Fibroblast of gingiva (primary cell): ENCODE measurements at regions not wholly inside any gene's neighbourhood (a gene's known extent, or its start where the extent isn't known, plus 50 kb on each side); places are given as distances from the start of the nearest gene placed in this dataset.

Experiments
- DNase-seq: peaks from one replicate; pipeline ENCODE4 v3.0.0-alpha.2; 2011; ENCODE audit warnings: low read depth

DNA sequence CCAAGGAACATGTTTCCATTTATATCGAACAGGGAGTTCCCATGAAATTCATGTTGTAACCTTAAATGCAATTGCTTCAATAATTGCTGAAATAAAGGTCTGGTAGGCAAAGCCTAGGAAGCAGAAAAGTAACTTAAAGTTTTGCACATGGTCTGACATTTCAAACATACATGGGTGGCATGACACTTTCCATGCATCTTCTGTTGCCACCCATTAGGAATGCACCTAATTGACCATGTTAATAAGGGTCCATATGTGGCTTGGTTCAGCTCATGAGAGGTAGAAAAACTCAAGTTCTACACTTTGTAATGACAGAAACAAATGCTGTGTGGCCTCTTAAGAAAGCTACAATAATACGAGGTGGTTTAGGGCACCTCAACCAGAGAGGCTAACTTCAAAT is 72.0 kb upstream of the GORAB start:
- no peak for DNase-seq

DNA sequence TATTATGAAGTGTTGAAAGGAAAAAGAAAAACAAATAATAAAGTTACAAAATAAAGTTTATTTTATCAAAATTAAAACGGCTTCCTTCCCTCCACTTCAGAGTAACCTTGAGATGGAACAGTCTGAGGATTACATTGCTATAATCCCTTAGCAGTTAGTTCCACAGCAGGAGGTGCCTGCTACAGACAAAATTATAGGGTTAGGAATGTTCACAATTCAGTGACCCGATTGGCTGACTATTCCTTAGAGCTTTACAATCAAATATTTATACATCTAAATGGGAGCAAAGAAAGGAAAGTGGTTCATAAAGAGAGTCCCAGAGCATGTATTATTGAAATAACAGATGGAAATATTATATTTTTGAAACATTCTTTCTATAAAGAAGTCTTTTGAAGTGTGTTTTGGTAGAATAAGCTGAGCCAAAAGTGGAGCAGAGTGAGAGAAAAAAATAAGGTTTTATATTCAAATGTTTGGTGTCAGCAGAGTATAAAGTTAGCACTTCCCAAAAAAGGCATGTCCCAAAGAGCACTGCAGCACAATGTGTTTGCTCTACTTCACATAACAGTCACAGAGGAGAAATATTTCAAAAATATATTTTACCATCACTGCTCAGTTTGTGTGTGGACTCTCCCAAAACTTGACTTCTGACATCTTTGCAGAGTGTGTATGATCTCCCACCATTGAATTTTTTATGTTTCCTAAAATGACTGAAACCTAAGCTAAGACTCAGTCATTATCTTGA is 71.4 kb upstream of the GORAB start:
- DNase-seq, result no peak

DNA sequence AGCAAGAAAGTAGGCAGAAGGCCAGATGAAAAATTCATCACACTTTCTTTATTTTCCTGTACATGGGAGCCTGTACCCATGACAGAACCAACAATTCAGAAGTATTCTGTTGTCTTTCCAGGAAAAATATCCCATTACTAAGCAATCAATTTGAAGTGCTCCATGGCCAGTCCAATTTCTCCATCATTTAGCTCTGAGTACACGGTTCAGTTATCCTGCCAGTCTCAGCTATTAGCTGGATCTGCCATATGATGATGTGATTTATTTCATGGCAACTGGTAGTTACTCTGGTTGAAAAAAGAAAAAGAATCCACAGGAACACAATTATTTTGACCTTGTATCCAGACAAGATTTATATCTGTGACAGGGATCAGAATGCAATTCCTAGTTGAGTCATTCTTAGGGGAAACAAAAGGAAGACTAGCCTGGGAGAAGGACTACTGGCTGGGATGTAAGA is 70.6 kb upstream of the GORAB start:
- DNase-seq, result peak; percentile 1

DNA sequence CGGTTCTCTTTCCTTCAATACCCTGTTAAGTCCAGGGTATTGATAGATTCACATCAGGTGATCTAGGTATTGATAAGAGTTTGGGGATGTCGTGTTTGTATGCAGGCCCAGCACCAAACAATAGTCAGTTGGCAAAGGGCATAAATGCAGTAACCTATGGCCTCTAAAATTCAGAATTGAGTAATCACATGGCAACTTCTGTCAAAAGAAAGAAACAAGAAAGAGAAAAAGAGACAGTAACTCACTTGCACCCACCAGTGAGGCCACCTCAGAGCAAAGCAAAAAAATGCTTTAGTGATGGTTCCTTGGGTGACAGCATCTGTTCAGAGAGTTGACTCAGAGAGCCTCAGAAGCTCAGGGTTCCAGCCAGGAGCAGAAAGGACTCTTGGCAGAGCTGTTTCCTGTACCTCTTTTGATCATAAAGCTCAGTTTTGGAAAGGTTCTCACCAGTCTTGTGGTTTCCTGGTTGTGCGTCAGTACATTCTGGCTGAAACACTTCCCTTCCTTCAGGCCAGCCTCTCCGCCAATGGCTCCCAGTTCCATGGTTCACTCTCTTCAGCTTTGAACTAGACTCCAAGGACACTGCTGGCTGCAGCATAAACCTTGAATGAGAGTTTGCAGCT is 70.1 kb upstream of the GORAB start:
- DNase-seq, result peak; percentile 70

DNA sequence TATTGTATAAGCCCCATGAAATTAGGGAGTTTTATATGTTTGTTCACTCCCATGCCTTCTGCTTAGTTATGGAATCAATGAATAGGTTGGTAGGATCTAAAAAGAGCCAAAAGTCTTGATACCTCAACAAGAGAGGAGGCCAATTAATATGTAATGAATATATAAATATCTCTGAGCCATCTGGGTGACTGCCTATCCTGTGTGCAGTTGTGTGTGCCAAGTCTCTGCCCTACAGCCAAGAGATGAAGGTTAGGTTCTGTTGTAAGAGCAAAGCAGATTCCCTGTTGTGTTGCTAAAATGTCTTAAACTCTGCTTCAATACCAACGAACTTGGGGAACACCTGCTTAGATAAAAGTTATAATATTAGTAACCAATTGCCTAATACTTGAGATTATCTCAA is 61.8 kb upstream of the GORAB start:
- no peak for DNase-seq

DNA sequence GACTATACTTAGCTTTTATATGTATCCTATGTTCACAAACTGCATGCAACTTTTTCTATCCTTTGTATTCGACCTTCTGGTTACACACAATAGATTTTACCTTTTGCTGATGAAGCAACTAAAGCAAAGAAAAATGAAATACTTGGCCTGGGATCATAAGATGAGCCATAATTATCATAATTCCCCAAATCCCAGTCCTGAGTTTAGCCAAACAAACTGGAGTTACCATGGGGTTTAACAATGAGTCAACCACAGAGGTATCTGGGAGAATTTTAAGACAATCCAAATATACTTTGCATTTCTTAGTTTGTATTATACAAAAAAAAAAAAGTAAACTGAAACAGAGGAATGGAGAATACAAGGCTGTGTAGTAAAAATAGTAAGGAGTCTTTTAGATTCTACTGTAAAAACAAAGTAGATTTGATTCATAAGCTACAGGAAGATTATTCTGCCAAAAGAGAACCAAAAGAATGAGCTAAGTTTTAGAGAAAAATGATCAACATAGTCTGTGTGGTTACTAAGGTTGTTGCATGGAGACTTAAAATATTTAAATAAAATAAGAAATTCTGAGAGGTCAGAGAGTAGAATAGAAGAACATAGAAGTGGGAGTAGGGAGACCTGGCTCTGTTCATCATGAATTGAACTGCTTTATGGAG is 60.4 kb upstream of the GORAB start:
- peak; percentile 48 for DNase-seq

DNA sequence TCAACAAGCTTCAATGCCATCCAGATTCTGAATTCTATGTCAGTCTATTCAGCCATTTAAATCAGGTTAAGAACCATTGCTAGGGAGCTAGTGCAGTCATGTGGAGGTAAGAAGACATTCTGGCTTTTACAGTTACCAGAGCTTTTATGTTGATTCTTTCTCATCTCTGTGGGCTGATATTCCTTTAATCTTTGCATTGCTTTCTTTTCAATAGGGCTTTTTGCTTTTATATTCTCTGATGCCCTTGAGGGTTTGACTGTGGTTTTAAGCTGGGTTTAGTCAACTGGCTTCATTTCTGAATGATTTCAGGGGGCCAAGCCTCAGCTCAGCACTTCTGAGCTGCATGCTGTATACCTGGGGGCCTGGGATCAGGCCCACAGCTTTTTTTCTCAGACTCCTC is 51.0 kb upstream of the GORAB start:
- no peak for DNase-seq
